HUES64 (cell line): ENCODE measurements at regions not wholly inside any gene's neighbourhood (a gene's known extent, or its start where the extent isn't known, plus 50 kb on each side); places are given as distances from the start of the nearest gene placed in this dataset.

Experiments
- H3K27ac ChIP-seq: 2 replicates; pipeline ENCODE4 v1.7.0; 2013; ENCODE audit warnings: low read depth, low read length, inconsistent platforms
- H3K27me3 ChIP-seq: 2 replicates; pipeline ENCODE4 v1.6.1; 2013; ENCODE audit warnings: mild to moderate bottlenecking, low read length; ENCODE audit not compliant: insufficient read depth
- H3K36me3 ChIP-seq: 2 replicates; pipeline ENCODE4 v1.6.1; 2013; ENCODE audit warnings: mild to moderate bottlenecking, low read length; ENCODE audit not compliant: insufficient read depth
- H3K4me1 ChIP-seq: 2 replicates; pipeline ENCODE4 v1.6.1; 2013; ENCODE audit warnings: mild to moderate bottlenecking, low read length, moderate library complexity; ENCODE audit not compliant: insufficient read depth
- H3K4me3 ChIP-seq: 2 replicates; pipeline ENCODE4 v1.5.1; 2013; ENCODE audit warnings: mild to moderate bottlenecking, low read length, moderate library complexity
- H3K9ac ChIP-seq: 2 replicates; pipeline ENCODE4 v1.6.1; 2013; ENCODE audit warnings: mild to moderate bottlenecking, low read depth, low read length
- H3K9me3 ChIP-seq: 2 replicates; pipeline ENCODE4 v1.6.1; 2013; ENCODE audit warnings: low read depth, low read length; ENCODE audit not compliant: insufficient read depth
- WGBS: fragments of 150-250, 120-280 bp; methylation state at CpG from one replicate; pipeline ENCODE4 v1.1.7; 2013; ENCODE audit warnings: missing lambda C conversion rate; 5-methylcytosine and 5-hydroxymethylcytosine counted together

DNA sequence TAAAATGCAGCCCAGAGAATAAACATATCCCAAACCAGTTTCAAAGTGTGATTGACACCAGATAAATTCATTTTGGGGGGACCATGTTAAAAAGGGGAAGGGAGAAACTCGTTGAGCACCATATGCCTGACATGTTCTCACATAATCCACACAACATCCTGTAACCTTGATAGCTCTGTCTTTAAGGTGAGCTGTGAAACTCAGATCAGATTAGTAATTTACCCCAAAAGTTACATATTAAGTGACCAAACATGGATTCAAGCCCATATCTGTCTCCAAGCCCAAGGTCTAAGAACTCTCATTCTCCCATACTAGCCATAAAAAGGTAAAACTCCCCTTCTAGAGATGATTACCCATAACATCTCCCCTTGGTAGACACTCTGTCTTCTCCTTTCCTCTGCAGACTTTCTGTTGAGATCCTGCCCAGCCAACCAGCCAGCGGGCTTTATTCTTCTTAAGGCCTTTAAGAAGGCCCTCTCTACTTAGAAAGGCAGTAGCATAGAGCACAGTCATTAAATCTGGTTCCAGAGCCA lies 150.7 kb downstream of the CCDC34 start:
- 98% methylated on average over 2 of the region's 2 CpGs for WGBS
- H3K9me3 ChIP-seq, result no peaks in the 10 kb centered on the region
- peaks cover 33% of the 10 kb centered on the region for H3K4me1 ChIP-seq
- H3K4me3 ChIP-seq, result no peak overlapping the region
- H3K27ac ChIP-seq, result no peak overlapping the region
- no peaks in the 10 kb centered on the region for H3K27me3 ChIP-seq
- peaks cover 8% of the 10 kb centered on the region; the same call in 1 of the 2 replicates for H3K36me3 ChIP-seq
- no peak overlapping the region for H3K9ac ChIP-seq

DNA sequence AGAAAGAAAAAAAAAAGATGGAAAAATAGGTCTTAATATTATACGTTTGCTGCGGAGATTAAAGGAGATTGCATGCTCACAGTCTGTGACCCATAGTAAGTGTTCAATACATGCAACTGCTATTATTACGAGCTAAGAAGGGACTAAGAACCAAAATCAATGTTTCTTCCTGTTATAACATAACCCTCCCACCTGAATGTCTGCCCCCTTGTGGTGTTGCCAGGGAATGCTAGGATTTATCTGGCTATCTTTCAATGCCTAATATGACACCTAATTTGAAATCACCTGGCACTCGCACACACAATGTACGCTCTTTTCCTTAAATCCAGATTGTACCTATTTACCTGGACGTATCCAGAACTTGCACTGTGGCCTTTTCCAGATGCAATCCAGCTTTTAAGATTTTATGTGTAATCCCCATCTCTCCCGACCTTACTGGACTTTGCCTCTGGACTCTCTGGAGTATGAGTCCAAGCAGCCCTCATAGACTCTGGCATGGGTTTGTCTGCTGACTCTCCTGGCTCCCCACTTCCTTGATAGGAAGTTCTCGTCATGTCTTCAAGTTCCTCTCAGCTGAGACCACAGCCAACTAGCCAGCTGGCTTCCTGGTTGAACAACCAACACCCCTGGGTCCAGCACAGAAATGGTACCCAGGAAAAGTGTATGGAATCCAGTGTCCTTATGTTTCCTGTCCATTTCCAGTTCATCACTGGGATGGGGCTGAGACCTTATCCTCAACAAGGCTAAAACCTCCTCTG lies 151.5 kb downstream of the CCDC34 start:
- WGBS, result 93% methylated on average over 8 of the region's 8 CpGs

DNA sequence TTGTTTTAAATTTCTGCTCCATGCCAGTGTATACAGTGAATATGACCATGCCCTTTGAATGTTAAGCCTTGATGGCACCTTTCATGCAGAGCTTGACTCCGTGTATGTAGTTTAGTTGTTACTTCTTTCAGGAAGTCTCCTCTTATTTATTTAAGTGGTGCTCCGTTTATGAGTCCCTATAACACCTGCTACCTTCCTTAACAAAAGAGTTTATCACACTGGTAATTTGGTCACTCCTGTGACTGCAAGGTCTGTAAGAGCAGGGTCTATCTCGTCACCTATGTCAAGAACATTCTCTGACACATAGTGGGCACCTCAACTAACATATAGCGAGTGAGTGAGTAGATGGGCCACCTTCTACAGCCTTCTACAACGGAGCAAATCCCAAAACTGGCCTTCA lies 152.5 kb downstream of the CCDC34 start:
- Histone ChIP-seq H3K27me3 (no peaks in the 10 kb centered on the region), H3K4me3 (no peak overlapping the region)

More for the DNA sequence above, 151.5 kb downstream of the CCDC34 start:
- Histone ChIP-seq H3K27ac (no peak overlapping the region), H3K36me3 (0 out of 2 replicates have a peak, but pooled peaks cover 2% of the 10 kb centered on the region), H3K27me3 (no peaks in the 10 kb centered on the region), H3K4me3 (no peak overlapping the region), H3K4me1 (peaks cover 30% of the 10 kb centered on the region), H3K9me3 (no peaks in the 10 kb centered on the region), H3K9ac (no peak overlapping the region)

DNA sequence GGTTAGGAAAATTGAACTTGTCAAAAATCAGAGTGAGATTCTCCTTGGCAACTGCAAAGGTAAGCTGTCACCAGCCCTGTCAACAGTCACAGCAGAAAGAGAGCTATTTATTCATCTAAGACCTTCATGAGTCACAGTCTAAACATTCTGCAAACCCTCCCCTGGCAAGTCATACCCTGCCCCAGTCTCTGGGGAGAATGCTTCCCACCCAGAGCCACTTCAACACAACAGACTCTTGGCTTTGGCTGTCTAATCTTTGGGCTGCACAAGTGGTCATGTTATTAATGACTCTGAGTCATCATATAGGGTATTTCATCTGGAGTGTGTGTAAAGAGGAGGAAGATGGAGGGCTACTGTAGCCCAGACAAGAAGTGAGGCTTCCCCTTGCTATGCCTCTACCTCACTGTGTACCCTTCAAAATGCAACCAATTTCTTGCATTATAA lies 153.4 kb downstream of the CCDC34 start:
- Histone ChIP-seq H3K9me3 (no peaks in the 10 kb centered on the region), H3K27me3 (no peaks in the 10 kb centered on the region), H3K4me3 (no peak overlapping the region), H3K27ac (no peak overlapping the region), H3K36me3 (0 out of 2 replicates have a peak, but pooled peaks cover 2% of the 10 kb centered on the region), H3K9ac (no peak overlapping the region), H3K4me1 (peaks cover 20% of the 10 kb centered on the region)

More for the DNA sequence above, 152.5 kb downstream of the CCDC34 start:
- Histone ChIP-seq H3K4me1 (peaks cover 20% of the 10 kb centered on the region), H3K27ac (no peak overlapping the region), H3K9me3 (no peaks in the 10 kb centered on the region), H3K9ac (no peak overlapping the region), H3K36me3 (0 out of 2 replicates have a peak, but pooled peaks cover 2% of the 10 kb centered on the region)
- 88% methylated on average over 5 of the region's 5 CpGs for WGBS

DNA sequence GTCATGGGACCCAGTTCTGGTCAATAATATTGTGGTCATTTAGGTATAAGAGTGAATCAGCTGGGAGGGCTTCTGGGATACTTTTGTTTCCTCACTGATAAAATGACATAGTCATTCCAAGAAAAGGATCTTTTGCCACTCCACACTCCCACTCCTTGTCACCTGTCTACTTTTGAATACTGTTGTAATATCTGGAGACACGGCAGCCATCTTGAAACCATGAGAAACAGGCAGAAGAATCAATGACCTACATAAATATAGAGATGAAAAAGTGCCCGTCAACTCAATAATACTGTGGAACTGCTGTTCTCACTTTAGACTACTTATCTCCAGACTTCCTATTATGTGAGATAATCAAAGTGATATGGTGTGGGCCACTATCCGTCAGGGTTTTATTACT lies 154.2 kb downstream of the CCDC34 start:
- 90% methylated on average over 2 of the region's 3 CpGs for WGBS
- peaks cover 16% of the 10 kb centered on the region for H3K4me1 ChIP-seq
- no peak overlapping the region for H3K9ac ChIP-seq
- 0 out of 2 replicates have a peak, but pooled peaks cover 2% of the 10 kb centered on the region for H3K36me3 ChIP-seq
- H3K27me3 ChIP-seq, result no peaks in the 10 kb centered on the region
- H3K27ac ChIP-seq, result no peak overlapping the region
- H3K4me3 ChIP-seq, result no peak overlapping the region
- H3K9me3 ChIP-seq, result no peaks in the 10 kb centered on the region

DNA sequence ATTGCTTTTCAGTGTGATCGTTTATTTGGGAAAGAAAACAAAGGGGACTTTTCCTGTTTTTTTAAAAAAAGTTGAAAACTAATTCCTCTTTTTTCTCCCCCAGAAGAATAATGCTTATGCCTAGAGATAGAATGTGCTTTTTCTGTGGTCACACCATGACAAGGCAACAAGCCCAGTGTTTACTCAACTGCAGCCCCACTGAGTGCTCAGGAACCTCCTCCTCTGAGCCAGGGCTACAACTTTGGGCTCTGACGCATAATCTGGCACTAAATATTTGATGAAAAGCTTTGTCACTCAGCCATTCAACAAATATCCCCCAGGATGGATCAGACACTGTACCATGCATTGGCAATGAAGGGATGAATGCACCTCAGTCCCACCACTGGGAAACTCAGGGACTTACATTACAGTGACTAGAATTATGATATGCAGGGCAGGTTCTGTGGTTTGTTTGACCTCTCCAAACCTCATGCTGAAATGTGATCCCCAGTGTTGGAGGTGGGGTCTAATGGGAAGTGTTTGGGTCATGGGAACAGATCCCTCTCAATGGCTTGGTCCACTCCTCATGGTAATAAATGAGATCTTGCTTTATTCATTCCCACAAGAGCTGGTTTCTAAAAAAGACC lies 155.9 kb downstream of the CCDC34 start:
- 82% methylated on average over 1 of the region's 2 CpGs for WGBS
- no peaks in the 10 kb centered on the region for H3K27me3 ChIP-seq
- 0 out of 2 replicates have a peak, but pooled peaks cover 2% of the 10 kb centered on the region for H3K36me3 ChIP-seq
- H3K4me1 ChIP-seq, result 0 out of 2 replicates have a peak, but pooled peaks cover 3% of the 10 kb centered on the region
- H3K27ac ChIP-seq, result no peak overlapping the region
- H3K9me3 ChIP-seq, result no peaks in the 10 kb centered on the region
- H3K9ac ChIP-seq, result no peak overlapping the region
- H3K4me3 ChIP-seq, result no peak overlapping the region

DNA sequence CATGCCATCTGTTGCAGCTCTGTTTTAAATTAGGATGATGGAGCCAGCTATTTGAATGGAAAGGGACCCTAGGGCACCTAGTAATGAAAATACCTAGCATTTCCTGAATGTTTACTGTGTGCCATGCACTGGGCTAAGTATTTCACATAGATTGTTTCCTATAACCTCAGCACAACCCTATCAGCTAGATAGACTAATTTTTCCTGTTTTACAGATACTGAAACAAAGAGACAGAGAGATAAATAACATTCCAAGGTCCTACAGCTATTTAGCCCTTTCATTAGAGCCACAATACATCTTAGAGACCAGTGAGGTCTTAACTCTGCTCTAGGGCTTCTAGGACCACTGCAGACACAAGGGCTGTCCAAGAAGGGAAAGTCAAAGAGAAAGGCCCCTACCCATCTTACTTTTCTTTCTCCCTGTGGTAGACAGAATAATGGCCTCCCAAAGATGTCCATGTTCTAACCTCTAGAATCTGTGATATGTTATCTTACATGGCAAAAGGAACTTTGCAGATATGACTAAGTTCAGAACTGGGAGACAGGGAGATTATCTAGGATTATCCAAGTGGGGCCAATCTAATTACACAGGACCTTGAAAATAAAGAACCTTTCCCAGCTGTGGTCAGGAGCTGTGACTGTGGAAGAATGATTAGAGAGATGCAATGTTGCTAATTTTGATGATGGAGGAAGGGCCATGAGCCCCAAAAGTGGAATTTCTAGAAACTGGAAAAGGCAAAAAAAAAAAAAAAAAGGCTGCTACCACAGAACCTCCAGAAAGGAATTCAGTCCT lies 157.0 kb downstream of the CCDC34 start:
- Histone ChIP-seq H3K27me3 (no peaks in the 10 kb centered on the region), H3K4me3 (no peak overlapping the region), H3K9ac (no peak overlapping the region), H3K4me1 (0 out of 2 replicates have a peak, but pooled peaks cover 3% of the 10 kb centered on the region), H3K9me3 (no peaks in the 10 kb centered on the region), H3K36me3 (0 out of 2 replicates have a peak, but pooled peaks cover 2% of the 10 kb centered on the region), H3K27ac (no peak overlapping the region)

DNA sequence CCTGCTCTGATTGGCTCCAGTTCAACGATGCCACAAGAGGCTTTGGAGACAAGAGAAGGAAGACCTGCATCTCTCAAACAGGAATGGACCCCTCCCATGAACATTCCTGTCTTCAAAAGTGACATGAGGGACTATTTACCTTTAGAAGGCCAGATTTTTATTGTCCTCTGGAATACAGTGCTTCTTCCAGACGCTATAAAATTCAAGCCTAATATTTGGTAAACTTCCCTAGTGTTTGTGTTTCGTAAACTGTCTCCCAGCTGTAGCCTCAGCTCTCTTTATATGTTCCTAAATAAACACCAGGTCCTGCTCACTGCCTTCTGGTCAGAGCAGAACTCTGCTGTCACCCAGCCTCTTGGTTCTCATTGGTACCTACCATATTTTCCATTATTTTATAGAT lies 157.8 kb downstream of the CCDC34 start:
- no peak overlapping the region for H3K4me3 ChIP-seq
- H3K4me1 ChIP-seq, result 0 out of 2 replicates have a peak, but pooled peaks cover 3% of the 10 kb centered on the region
- H3K9ac ChIP-seq, result no peak overlapping the region
- H3K27ac ChIP-seq, result no peak overlapping the region
- 72% methylated on average over 3 of the region's 3 CpGs for WGBS
- H3K9me3 ChIP-seq, result no peaks in the 10 kb centered on the region
- H3K27me3 ChIP-seq, result no peaks in the 10 kb centered on the region
- no peaks in the 10 kb centered on the region for H3K36me3 ChIP-seq

DNA sequence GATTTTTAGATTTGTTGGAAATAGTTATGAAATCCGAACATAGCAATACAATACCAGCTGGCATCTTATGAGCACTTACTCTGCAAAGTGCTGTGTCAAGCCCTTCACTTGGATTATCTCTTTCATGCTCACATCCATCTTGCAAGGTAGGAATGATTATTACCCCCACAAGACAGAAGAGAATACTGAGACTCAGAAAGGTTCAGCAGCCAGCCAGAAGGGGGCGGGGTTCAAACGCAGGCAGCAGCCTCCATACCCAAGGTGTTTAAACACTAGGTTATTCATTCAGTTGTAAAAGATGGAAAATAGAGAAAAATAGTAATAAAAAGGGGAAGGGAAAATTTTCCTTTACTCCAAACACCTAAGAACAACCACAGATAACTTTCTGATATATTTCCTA lies 158.5 kb downstream of the CCDC34 start:
- no peak overlapping the region for H3K27ac ChIP-seq
- no peaks in the 10 kb centered on the region for H3K36me3 ChIP-seq
- no peak overlapping the region for H3K4me3 ChIP-seq
- WGBS, result 80% methylated on average over 3 of the region's 3 CpGs
- H3K4me1 ChIP-seq, result 0 out of 2 replicates have a peak, but pooled peaks cover 3% of the 10 kb centered on the region
- no peaks in the 10 kb centered on the region for H3K9me3 ChIP-seq
- no peaks in the 10 kb centered on the region for H3K27me3 ChIP-seq
- H3K9ac ChIP-seq, result no peak overlapping the region

DNA sequence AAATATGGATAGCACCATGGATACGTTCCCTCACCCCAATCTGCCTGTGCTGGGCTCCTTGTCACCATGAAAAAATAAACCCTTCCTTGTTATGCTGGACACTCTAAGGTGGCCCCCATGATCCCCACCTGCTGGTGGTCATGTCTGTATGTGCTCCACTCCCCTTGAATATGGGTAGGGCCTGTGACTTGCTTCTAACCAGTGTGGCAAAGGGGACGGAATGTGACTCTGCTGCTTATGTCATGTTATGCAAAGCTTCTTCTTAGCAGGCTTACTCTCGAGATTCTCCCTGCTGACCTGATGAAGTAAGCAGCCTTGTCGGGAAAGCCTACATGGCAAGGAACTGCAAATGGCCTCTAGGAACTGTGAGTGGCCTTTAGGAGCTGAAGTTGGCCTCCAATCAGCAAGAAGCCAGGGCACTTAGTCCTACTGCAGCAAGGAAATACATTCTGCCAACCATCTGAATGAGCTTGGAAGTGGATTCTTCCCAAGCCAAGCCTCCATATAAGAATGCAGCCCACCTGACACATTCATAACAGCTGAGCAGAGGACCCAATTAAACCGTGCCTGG lies 159.9 kb downstream of the CCDC34 start:
- 88% methylated on average over 5 of the region's 5 CpGs for whole genome bisulfite sequencing
- no peak overlapping the region for H3K4me3 ChIP-seq
- H3K9ac ChIP-seq, result no peak overlapping the region
- H3K9me3 ChIP-seq, result no peaks in the 10 kb centered on the region
- no peaks in the 10 kb centered on the region for H3K36me3 ChIP-seq
- H3K27ac ChIP-seq, result no peak overlapping the region
- no peaks in the 10 kb centered on the region for H3K27me3 ChIP-seq
- H3K4me1 ChIP-seq, result 0 out of 2 replicates have a peak, but pooled peaks cover 3% of the 10 kb centered on the region
